Breast epithelium (tissue), 3 donors: ENCODE measurements at regions not wholly inside any gene's neighbourhood (a gene's known extent, or its start where the extent isn't known, plus 50 kb on each side); places are given as distances from the start of the nearest gene placed in this dataset.

Experiments
- CTCF ChIP-seq, 3 donors: fragments of 450-650 bp; IDR thresholded peaks; one replicate each; pipeline ENCODE4 v1.5.1; 2016 to 2017; ENCODE audit warnings: antibody characterized with exemption in 3 of 3, mild to moderate bottlenecking in 3 of 3, moderate library complexity in 3 of 3
- POLR2A ChIP-seq: fragments of 450-650 bp; IDR thresholded peaks from one replicate; pipeline ENCODE4 v1.6.1; 2016; ENCODE audit warnings: antibody characterized with exemption, mild to moderate bottlenecking, moderate library complexity
- POLR2AphosphoS5 ChIP-seq, 3 donors: sonication (generic); formaldehyde crosslinking; IDR thresholded peaks; one replicate each; pipeline ENCODE4 v1.6.1; 2017; ENCODE audit warnings: antibody characterized with exemption in 3 of 3

GRCh38 chr4:112900416-112900815 lies 149.0 kb upstream of the ANK2 start:
- TF ChIP-seq POLR2A (no peak), CTCF (IDR thresholded peaks at IDR 0.05) (no peak), POLR2AphosphoS5 (IDR thresholded peaks at IDR 0.05) (no peak)
